LNCAP (cell line): ENCODE measurements at regions not wholly inside any gene's neighbourhood (a gene's known extent, or its start where the extent isn't known, plus 50 kb on each side); places are given as distances from the start of the nearest gene placed in this dataset.

Experiments
- CTCF ChIP-seq: fragments of 450-650 bp; IDR thresholded peaks from 2 replicates; pipeline ENCODE4 v1.5.1; 2017; ENCODE audit warnings: mild to moderate bottlenecking

DNA sequence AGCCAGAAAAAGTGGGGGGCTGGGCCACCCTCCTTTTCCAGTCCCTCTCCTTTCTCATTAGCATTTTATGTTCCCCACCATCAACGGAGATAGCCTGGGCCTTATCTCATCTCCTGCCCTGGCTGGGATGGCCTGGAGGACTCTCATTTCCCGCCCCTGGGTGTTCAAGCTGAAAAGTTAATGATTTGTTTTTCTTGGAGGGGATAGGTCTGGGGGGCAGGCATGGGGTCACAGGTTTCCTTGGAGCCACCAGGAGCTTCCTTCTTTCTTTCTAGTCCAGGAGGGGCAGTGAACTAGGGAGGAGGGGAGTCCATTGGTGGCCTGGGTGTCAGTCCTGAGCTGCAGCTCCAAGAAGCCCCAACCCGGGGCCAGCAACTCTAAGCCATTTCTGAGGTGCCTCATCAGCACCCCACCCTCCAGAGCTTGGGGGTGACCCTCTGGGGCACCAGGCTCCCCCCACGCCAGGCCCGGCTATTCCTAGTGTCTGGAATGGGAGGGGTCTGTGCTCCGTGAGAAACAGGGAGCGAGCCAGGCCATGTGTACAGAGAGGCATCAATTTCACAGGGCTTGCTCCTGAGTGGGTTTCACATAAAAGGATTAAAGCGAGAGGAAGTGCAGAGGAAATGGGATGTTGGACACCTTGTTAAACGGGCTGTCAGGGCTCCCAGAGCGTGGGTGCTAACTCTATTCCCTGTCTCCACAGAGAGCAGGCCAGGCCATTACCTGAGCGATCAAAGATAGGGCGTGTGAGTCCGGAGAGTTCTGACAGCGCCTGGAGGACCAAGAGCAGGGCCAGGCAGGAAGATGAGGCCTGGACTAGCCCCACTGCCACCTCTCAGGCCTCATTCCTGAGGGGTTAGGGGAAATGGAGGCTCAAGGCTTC lies 90.6 kb upstream of the LHX1 start:
- TF ChIP-seq CTCF, result no peak

- no peak for TF ChIP-seq CTCF
These were observed 89.0 kb upstream of the LHX1 start for GRCh38 chr17:36848008-36848902.

DNA sequence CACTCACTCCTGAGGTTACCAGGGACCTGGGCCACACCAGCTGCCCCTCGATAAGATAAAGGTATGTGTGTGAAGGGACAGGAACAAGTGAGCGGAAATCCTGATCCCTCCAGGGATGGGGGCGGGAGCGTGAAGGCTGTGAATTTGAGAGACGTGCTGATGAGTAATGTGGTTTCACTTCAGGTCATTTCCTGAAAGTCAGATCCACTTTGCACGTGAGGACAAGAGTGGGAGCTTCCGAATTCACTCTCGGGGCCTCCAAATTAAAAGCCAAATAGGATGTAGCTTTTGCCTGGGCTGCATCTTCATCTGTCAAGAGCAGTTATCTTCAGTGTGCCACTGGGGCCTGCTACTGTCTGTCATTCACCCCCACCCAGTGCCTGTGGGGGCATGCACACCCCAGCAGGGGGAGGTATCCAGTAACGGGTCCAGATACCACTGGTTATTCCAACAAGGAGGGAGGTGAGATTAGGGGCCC lies 87.4 kb upstream of the LHX1 start:
- TF ChIP-seq CTCF, result no peak

GRCh38 chr17:36850790-36851189 lies 86.5 kb upstream of the LHX1 start:
- no peak for TF ChIP-seq CTCF

- TF ChIP-seq CTCF, result no peak
These were observed 86.0 kb upstream of the LHX1 start for GRCh38 chr17:36851250-36851649.

GRCh38 chr17:36854982-36855381 lies 82.3 kb upstream of the LHX1 start:
- no peak for TF ChIP-seq CTCF

GRCh38 chr17:36855459-36855858 lies 81.8 kb upstream of the LHX1 start:
- no peak for TF ChIP-seq CTCF
